ENCODE measurements at regions not wholly inside any gene's neighbourhood (a gene's known extent, or its start where the extent isn't known, plus 50 kb on each side); places are given as distances from the start of the nearest gene placed in this dataset.

DNA sequence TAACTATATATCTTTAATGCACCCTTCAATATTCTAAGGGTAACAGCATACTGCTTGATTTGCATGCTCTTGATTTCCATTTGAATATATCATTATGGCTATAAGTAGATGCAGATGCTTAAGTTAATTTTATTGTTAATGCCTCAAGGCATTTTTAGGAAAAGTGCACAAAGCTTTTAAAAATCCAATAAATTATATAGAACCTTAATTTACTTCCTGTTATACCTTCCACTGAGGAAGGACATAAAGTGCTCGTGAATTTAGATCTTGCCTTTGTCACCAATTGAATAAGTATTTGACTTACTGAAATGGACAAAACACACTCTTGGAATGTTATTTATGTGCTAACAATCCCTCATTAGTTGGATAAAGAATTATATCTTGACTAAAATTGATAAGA lies 276.7 kb upstream of the CCDC54 start:
- H2AFZ ChIP-seq, result no peak overlapping the region
- no peaks in the 10 kb centered on the region for H3K79me2 ChIP-seq
- no peak overlapping the region for H3K9ac ChIP-seq
- no peak overlapping the region for H3K4me2 ChIP-seq (ENCODE audit: low read length)
- H3K27ac ChIP-seq, result no peak overlapping the region
- TF ChIP-seq, protein P1, sequence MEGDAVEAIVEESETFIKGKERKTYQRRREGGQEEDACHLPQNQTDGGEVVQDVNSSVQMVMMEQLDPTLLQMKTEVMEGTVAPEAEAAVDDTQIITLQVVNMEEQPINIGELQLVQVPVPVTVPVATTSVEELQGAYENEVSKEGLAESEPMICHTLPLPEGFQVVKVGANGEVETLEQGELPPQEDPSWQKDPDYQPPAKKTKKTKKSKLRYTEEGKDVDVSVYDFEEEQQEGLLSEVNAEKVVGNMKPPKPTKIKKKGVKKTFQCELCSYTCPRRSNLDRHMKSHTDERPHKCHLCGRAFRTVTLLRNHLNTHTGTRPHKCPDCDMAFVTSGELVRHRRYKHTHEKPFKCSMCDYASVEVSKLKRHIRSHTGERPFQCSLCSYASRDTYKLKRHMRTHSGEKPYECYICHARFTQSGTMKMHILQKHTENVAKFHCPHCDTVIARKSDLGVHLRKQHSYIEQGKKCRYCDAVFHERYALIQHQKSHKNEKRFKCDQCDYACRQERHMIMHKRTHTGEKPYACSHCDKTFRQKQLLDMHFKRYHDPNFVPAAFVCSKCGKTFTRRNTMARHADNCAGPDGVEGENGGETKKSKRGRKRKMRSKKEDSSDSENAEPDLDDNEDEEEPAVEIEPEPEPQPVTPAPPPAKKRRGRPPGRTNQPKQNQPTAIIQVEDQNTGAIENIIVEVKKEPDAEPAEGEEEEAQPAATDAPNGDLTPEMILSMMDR (IDR thresholded peaks at IDR 0.05), result no peak
- no peak overlapping the region for H3K4me3 ChIP-seq (ENCODE audit: low read depth, low read length)
- H3K9me3 ChIP-seq (ENCODE audit: control insufficient read depth, low read length), result no peaks in the 10 kb centered on the region
- no peaks in the 10 kb centered on the region for H3K27me3 ChIP-seq (ENCODE audit: control insufficient read depth, insufficient read depth, low read length)
- H3K4me1 ChIP-seq, result peaks cover 4% of the 10 kb centered on the region
- H3K36me3 ChIP-seq (ENCODE audit: control insufficient read depth, insufficient read depth, low read length), result no peaks in the 10 kb centered on the region

DNA sequence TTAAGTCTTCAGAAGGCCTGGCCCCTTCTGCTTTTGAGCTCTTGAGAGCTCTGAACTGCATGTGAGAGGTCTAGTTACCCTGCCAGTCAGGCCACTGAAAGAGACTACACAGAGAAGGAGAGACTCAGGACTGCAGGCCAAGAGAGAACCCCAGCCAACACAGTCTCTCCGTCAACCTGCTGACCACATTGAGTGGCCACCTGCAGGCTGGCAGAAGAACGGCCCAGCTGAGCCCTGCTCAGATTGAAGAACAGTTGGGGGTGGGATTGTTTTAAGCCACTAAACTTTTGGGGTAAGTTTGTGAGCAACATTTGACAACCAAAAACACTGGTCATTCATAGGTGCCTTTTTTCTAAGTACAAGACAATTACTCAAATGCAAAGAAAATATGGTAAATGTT lies 273.5 kb upstream of the CCDC54 start:
- Histone ChIP-seq H3K27ac (no peak overlapping the region), H3K4me1 (peaks cover 4% of the 10 kb centered on the region), H3K27me3 (ENCODE audit: control insufficient read depth, insufficient read depth, low read length) (no peaks in the 10 kb centered on the region), H3K36me3 (ENCODE audit: control insufficient read depth, insufficient read depth, low read length) (no peaks in the 10 kb centered on the region), H3K4me3 (ENCODE audit: low read depth, low read length) (no peak overlapping the region), H3K4me2 (ENCODE audit: low read length) (no peak overlapping the region), H3K79me2 (no peaks in the 10 kb centered on the region), H3K9ac (no peak overlapping the region), H3K9me3 (ENCODE audit: control insufficient read depth, low read length) (no peaks in the 10 kb centered on the region), H2AFZ (no peak overlapping the region)
- TF ChIP-seq, protein P1 (IDR thresholded peaks at IDR 0.05), result no peak

DNA sequence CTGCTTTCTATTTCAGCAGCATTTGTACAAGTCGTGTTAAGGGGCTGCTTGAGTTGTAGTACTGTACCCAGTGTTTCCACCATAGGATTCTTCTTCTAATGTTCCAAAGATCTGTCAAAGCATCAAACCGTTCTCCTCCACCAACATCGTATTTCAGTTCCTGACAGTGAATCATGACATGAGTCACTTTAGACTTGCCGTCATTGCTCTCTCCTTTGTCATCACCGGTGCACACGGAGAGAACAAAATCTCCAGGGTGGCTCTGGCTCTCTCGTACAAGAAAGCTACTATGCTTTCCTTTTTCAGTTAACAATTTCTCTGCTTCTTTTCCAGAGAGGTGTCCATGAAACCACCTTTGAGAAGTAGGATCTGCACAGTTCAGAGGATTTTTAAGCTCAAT lies 270.9 kb upstream of the CCDC54 start:
- Histone ChIP-seq H3K27ac (no peak overlapping the region), H3K4me3 (ENCODE audit: low read depth, low read length) (no peak overlapping the region), H3K9ac (no peak overlapping the region), H3K9me3 (ENCODE audit: control insufficient read depth, low read length) (no peaks in the 10 kb centered on the region), H3K36me3 (ENCODE audit: control insufficient read depth, insufficient read depth, low read length) (no peaks in the 10 kb centered on the region), H3K79me2 (no peaks in the 10 kb centered on the region), H3K27me3 (ENCODE audit: control insufficient read depth, insufficient read depth, low read length) (no peaks in the 10 kb centered on the region), H3K4me2 (ENCODE audit: low read length) (no peak overlapping the region), H2AFZ (no peak overlapping the region), H3K4me1 (no peaks in the 10 kb centered on the region)
- TF ChIP-seq, protein P1 (IDR thresholded peaks at IDR 0.05), result no peak

DNA sequence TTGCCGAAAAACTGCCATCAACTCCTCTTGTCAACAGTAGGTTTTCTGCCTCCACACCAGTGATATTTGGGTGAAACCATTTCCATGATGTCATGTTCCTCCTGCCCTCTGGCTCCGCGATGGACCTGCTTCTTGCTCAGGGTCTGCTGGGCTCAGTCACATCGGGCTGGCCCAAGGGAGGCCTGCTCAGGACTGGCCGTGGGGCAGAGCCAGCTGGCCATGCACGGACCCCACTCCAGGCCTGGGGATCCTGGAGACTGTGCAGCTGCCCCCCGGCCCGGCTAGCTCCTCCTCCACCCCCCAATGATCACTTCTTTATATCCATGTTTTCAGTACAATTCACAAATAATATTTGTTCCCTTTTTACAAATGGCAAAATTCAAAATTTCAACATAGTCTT lies 270.3 kb upstream of the CCDC54 start:
- Histone ChIP-seq H3K4me1 (peaks cover 2% of the 10 kb centered on the region), H3K27ac (no peak overlapping the region), H3K79me2 (no peaks in the 10 kb centered on the region), H3K4me3 (ENCODE audit: low read depth, low read length) (no peak overlapping the region), H3K36me3 (ENCODE audit: control insufficient read depth, insufficient read depth, low read length) (no peaks in the 10 kb centered on the region), H3K9ac (no peak overlapping the region), H3K9me3 (ENCODE audit: control insufficient read depth, low read length) (no peaks in the 10 kb centered on the region), H3K4me2 (ENCODE audit: low read length) (no peak overlapping the region), H3K27me3 (ENCODE audit: control insufficient read depth, insufficient read depth, low read length) (no peaks in the 10 kb centered on the region), H2AFZ (no peak overlapping the region)
- TF ChIP-seq, protein P1 (IDR thresholded peaks at IDR 0.05), result no peak

DNA sequence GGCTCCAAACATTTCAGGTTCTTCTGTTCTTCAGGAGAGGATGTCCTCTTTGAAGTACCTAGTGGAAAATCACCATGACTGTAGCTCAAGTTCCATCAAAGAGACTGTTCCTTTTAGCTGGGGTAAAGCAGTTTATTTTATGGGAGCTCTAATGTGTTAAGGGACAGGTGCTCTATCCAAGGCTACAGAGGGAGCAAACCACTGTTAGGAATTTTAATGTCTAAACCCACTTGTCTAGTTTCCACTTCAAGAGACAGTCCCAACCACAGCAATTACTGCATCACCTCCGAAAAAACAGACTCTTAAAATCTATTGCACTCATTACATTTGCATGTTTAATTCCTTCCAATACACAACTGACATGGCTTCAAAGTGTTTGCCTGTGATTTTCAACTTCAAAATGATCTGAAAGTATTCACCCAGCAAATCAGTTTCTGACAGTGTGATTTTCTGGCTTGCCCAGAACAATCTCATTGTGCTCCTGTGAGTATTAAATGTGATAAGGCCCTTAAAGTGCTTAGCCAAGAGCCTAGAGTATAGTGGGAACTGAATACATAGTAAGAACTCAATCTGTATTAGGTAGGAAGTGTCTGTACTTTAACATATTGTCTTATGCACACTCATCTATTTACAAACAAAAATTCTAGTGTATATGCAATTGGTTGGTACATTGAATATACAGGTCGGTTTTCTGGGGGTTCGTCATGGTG lies 266.5 kb upstream of the CCDC54 start:
- H3K4me3 ChIP-seq (ENCODE audit: low read depth, low read length), result no peak overlapping the region
- H3K9me3 ChIP-seq (ENCODE audit: control insufficient read depth, low read length), result no peaks in the 10 kb centered on the region
- no peak overlapping the region for H3K9ac ChIP-seq
- no peaks in the 10 kb centered on the region for H3K36me3 ChIP-seq (ENCODE audit: control insufficient read depth, insufficient read depth, low read length)
- H3K4me1 ChIP-seq, result peaks cover 3% of the 10 kb centered on the region
- no peak overlapping the region for H2AFZ ChIP-seq
- no peak overlapping the region for H3K4me2 ChIP-seq (ENCODE audit: low read length)
- H3K79me2 ChIP-seq, result no peaks in the 10 kb centered on the region
- H3K27ac ChIP-seq, result no peak overlapping the region
- TF ChIP-seq, protein P1 (IDR thresholded peaks at IDR 0.05), result no peak
- H3K27me3 ChIP-seq (ENCODE audit: control insufficient read depth, insufficient read depth, low read length), result no peaks in the 10 kb centered on the region

Measured in parathyroid adenoma (tissue), 2 donors.